Osteocyte (in vitro differentiated cells): ENCODE measurements at regions not wholly inside any gene's neighbourhood (a gene's known extent, or its start where the extent isn't known, plus 50 kb on each side); places are given as distances from the start of the nearest gene placed in this dataset.

Experiments
- DNase-seq: peaks from one replicate; pipeline ENCODE4 v3.0.0; 2021; ENCODE audit warnings: mixed read lengths; ENCODE audit not compliant: unreplicated experiment; ENCODE audit errors: extremely low spot score
- H3K27ac Mint-ChIP-seq: one replicate; pipeline ENCODE4 v1.8.0; 2021; ENCODE audit warnings: mild to moderate bottlenecking, mixed read lengths; ENCODE audit not compliant: unreplicated experiment
- H3K27me3 Mint-ChIP-seq: one replicate; pipeline ENCODE4 v1.8.0; 2021; ENCODE audit warnings: mixed read lengths; ENCODE audit not compliant: unreplicated experiment
- H3K36me3 Mint-ChIP-seq: one replicate; pipeline ENCODE4 v1.8.0; 2021; ENCODE audit warnings: mixed read lengths; ENCODE audit not compliant: unreplicated experiment
- H3K4me1 Mint-ChIP-seq: one replicate; pipeline ENCODE4 v1.8.0; 2021; ENCODE audit warnings: mixed read lengths; ENCODE audit not compliant: unreplicated experiment
- H3K4me3 Mint-ChIP-seq: one replicate; pipeline ENCODE4 v1.8.0; 2021; ENCODE audit warnings: mild to moderate bottlenecking, moderate library complexity, mixed read lengths; ENCODE audit not compliant: unreplicated experiment
- H3K9me3 Mint-ChIP-seq: one replicate; pipeline ENCODE4 v1.8.0; 2021; ENCODE audit warnings: mixed read lengths; ENCODE audit not compliant: unreplicated experiment
- TF ChIP-seq, protein P1 (sequence below): fragments of 200-600 bp; sonication (generic); IDR thresholded peaks from 2 replicates; pipeline ENCODE4 v1.5.0; 2021; ENCODE audit warnings: antibody characterized with exemption, mild to moderate bottlenecking, moderate library complexity

DNA sequence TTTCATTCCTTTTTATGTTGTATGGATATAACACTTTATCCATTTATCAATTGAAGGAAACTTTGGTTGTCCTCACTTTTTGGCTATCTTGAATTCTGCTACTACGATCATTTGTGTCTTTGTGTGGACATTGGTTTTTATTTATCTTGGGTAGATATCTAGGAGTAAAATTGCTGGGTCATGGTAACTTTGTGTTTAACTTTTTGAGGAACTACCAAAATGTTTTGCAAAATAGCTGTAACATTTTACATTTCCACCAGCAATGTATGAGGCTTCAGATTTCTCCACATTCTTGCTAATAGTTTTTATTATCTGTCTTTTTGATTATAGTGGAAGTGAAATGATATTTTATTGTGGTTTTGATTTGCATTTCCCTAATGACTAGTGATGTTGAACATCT, 55.6 kb downstream of the TLNRD1 start:
- TF ChIP-seq, protein P1, sequence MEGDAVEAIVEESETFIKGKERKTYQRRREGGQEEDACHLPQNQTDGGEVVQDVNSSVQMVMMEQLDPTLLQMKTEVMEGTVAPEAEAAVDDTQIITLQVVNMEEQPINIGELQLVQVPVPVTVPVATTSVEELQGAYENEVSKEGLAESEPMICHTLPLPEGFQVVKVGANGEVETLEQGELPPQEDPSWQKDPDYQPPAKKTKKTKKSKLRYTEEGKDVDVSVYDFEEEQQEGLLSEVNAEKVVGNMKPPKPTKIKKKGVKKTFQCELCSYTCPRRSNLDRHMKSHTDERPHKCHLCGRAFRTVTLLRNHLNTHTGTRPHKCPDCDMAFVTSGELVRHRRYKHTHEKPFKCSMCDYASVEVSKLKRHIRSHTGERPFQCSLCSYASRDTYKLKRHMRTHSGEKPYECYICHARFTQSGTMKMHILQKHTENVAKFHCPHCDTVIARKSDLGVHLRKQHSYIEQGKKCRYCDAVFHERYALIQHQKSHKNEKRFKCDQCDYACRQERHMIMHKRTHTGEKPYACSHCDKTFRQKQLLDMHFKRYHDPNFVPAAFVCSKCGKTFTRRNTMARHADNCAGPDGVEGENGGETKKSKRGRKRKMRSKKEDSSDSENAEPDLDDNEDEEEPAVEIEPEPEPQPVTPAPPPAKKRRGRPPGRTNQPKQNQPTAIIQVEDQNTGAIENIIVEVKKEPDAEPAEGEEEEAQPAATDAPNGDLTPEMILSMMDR, result no peak
- H3K4me1 Mint-ChIP-seq, result no peaks in the 10 kb centered on the region
- H3K27me3 Mint-ChIP-seq, result peaks cover 7% of the 10 kb centered on the region
- no peaks in the 10 kb centered on the region for H3K9me3 Mint-ChIP-seq
- no peak overlapping the region for H3K4me3 Mint-ChIP-seq
- H3K27ac Mint-ChIP-seq, result no peak overlapping the region
- H3K36me3 Mint-ChIP-seq, result no peaks in the 10 kb centered on the region
- no peak for DNase-seq

DNA sequence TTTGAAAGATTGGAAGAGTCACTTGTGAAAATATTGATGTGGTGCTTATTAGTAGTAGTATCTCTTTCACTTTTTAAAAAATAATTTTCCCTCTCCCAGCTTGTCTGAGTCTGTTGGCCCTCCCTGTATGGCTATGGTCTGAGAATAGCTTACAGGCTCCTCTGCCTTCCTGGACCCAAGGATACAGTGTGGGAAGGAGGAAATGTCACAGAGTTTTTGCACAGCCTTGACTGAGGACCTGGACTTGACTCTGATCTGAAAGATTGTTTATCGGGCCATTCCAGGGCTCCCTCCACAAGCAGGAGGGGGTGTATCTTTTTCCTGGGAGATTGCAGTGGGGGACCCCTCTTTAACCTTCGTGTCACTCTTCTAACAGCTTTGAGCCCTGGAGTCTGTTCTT, 59.7 kb downstream of the TLNRD1 start:
- Mint-ChIP-seq H3K36me3 (no peaks in the 10 kb centered on the region), H3K27ac (no peak overlapping the region), H3K9me3 (no peaks in the 10 kb centered on the region), H3K4me1 (no peaks in the 10 kb centered on the region), H3K4me3 (no peak overlapping the region), H3K27me3 (peaks cover 15% of the 10 kb centered on the region)
- DNase-seq, result peak; percentile 19
- TF ChIP-seq, protein P1, result no peak

DNA sequence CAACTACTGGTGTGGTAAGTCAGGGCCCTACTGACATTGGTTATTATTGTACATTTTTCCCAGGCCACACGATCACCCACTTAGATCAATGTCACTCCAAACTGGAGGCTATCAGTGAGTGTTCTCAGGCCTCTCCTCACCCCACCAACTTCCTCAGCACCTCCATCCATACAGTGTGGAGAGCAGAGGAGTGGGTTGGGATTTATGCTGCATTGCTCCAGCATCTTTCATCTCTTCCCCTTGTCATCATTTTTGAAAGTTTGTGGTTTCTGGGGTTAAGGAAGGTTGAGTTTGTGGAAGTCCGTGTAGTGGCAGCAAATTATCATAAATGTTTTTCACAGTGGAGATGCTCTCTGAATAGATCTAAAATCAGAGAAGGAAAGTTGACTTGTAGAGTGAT, 60.2 kb downstream of the TLNRD1 start:
- Mint-ChIP-seq H3K27ac (no peak overlapping the region), H3K4me1 (no peaks in the 10 kb centered on the region), H3K9me3 (no peaks in the 10 kb centered on the region), H3K4me3 (no peak overlapping the region), H3K27me3 (peaks cover 14% of the 10 kb centered on the region), H3K36me3 (no peaks in the 10 kb centered on the region)
- no peak for DNase-seq
- TF ChIP-seq, protein P1, result no peak

DNA sequence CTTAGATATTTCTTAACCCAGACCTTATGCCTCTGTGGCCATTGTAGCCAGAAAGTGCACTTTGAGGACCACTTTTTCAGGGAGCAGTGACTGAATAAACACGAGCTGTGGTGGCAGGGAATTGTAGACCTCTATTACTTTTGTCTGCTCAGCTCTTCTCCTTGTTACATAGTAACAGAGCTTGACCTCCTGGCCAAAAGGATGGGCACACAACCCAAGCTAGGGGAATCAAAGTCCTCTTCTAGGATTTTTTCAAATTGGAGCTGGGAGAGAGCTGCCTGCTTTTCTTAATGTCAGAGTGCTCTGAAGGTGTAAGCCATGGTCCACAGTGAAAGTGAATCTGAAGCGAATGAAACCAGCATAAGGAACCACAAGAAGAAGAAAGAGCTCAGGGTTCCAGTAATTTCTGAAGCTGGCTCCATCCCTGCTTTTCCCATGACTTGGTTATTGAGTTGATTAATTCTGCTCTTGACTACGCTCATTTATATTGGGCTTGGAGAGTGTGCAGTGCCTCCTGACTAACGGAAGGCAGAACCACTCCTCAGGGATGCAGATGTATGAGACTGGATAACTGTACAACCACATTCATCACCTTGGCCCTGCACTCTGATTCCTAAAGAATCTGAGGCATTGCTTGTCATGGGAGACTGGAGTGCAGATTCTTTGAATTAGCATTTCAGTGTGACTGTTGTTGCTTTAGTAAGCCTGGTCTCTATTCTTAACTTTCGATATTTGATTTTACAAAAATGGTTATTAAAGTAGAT, 60.9 kb downstream of the TLNRD1 start:
- TF ChIP-seq, protein P1, result no peak
- Mint-ChIP-seq H3K27ac (no peak overlapping the region), H3K27me3 (peaks cover 8% of the 10 kb centered on the region), H3K4me1 (no peaks in the 10 kb centered on the region), H3K9me3 (no peaks in the 10 kb centered on the region), H3K36me3 (no peaks in the 10 kb centered on the region), H3K4me3 (no peak overlapping the region)
- no peak for DNase-seq

DNA sequence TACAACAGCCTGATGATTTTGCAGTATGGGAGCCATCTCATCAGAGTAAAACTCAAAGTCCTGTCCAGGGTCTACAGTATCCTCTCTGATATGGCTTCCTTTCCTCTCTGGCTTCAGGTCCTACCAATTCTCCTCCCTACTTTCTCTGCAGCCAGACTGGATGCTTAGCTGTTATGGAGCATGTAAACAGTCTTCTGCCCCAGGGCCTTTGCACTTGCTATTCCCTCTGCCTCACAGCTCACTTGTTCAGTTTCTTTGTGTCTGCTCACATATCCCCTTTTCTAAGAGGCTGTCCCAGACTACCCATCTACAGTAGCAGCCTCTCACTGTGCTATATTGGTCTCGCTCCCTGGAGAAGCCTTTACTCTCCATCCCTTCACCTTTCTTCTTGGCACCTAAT, 62.2 kb downstream of the TLNRD1 start:
- H3K4me3 Mint-ChIP-seq, result no peak overlapping the region

More for the DNA sequence above, 62.2 kb downstream of the TLNRD1 start:
- peaks cover 8% of the 10 kb centered on the region for H3K27me3 Mint-ChIP-seq
- no peaks in the 10 kb centered on the region for H3K4me1 Mint-ChIP-seq
- DNase-seq, result no peak
- no peaks in the 10 kb centered on the region for H3K36me3 Mint-ChIP-seq
- H3K9me3 Mint-ChIP-seq, result no peaks in the 10 kb centered on the region
- H3K27ac Mint-ChIP-seq, result no peak overlapping the region
- TF ChIP-seq, protein P1, result no peak
